Neural progenitor cell (in vitro differentiated cells): ENCODE measurements at regions not wholly inside any gene's neighbourhood (a gene's known extent, or its start where the extent isn't known, plus 50 kb on each side); places are given as distances from the start of the nearest gene placed in this dataset.

Experiments used
- CTCF ChIP-seq: fragments of 200-600 bp; sonication (generic); IDR thresholded peaks from 2 replicates; pipeline ENCODE4 v1.5.1; 2017; ENCODE audit warnings: antibody characterized with exemption, mild to moderate bottlenecking
- EZH2phosphoT487 ChIP-seq: fragments of 200-600 bp; sonication (generic); IDR thresholded peaks from 2 replicates; pipeline ENCODE4 v1.6.1; 2017; ENCODE audit warnings: antibody characterized with exemption

- no peak for TF ChIP-seq CTCF
- TF ChIP-seq EZH2phosphoT487, result no peak
Observed at GRCh38 chr1:102470767-102471166, 474.0 kb upstream of the OLFM3 start.
